ENCODE measurements at regions not wholly inside any gene's neighbourhood (a gene's known extent, or its start where the extent isn't known, plus 50 kb on each side); places are given as distances from the start of the nearest gene placed in this dataset.

DNA sequence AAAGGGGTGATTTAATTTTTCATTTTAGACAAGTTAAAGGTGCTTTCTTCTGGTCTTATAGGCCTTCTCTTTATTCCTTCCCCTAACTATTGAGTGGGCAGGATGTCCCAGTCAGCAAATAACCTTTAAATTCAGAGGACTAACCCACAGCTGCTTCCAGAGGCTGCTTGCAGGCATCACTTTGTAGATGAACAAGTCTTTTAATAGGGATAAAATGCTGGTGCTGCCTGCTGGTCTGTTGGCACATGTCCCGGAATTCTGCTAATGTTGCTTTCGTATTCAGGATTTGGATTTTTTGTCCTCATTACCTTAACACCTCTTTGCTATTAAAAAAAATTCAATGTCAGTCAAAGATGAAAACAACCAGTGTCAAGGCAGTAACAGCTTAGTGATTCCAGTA is 132.7 kb upstream of the KL start:
- TF ChIP-seq CTCF (IDR thresholded peaks at IDR 0.05; ENCODE audit: insufficient read depth, missing control alignments): no peak
- FAIRE-seq (no peak), DNase-seq (ENCODE audit: insufficient read length, low spot score) (no peak)

GRCh38 chr13:32887617-32888016 is 128.6 kb upstream of the KL start:
- no peak for FAIRE-seq
- DNase-seq (ENCODE audit: insufficient read length, low spot score): no peak
- TF ChIP-seq CTCF (IDR thresholded peaks at IDR 0.05; ENCODE audit: insufficient read depth, missing control alignments): no peak

DNA sequence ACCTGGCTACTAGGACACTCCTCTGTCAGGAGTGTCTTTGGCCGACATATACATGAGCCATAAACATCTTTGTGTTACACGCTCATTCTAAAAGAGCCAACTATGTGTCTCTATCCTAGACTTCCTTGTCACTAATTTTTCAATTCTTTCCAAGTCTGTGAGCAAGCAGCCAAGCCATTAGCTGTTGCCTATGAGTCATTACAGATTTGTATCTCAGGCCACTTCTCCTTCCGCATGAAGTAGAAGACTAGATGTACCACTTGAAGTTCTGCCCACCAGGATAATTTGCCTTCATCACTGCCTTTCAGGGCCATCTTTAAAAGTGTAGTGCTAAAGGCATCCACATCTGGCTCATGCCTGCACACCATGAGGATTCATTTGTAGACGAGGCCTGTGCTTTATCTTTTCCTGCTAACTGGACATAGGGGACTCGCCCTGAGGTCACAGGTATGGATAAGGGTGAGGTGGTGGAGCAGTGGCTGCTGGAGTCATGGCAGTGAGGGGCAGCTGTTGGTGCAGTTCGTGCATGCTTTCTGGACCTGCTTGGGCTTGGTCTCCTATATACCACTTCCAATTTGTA is 126.1 kb upstream of the KL start:
- DNase-seq (ENCODE audit: insufficient read length, low spot score): no peak
- FAIRE-seq: no peak
- TF ChIP-seq CTCF (IDR thresholded peaks at IDR 0.05; ENCODE audit: insufficient read depth, missing control alignments): no peak

GRCh38 chr13:32893176-32893575 is 123.0 kb upstream of the KL start:
- DNase-seq (ENCODE audit: insufficient read length, low spot score): no peak
- no peak for TF ChIP-seq CTCF (IDR thresholded peaks at IDR 0.05; ENCODE audit: insufficient read depth, missing control alignments)
- no peak for FAIRE-seq

- no peak for FAIRE-seq
- TF ChIP-seq CTCF (IDR thresholded peaks at IDR 0.05; ENCODE audit: insufficient read depth, missing control alignments): no peak
These were observed 121.6 kb upstream of the KL start for GRCh38 chr13:32894589-32895001.

GRCh38 chr13:32895296-32895695 is 120.9 kb upstream of the KL start:
- FAIRE-seq: no peak
- no peak for TF ChIP-seq CTCF (IDR thresholded peaks at IDR 0.05; ENCODE audit: insufficient read depth, missing control alignments)
- no peak for DNase-seq (ENCODE audit: insufficient read length, low spot score)

More at GRCh38 chr13:32894589-32895001, 121.6 kb upstream of the KL start:
- no peak for DNase-seq (ENCODE audit: insufficient read length, low spot score)

GRCh38 chr13:32897296-32897695 is 118.9 kb upstream of the KL start:
- DNase-seq (ENCODE audit: insufficient read length, low spot score): no peak
- TF ChIP-seq CTCF (IDR thresholded peaks at IDR 0.05; ENCODE audit: insufficient read depth, missing control alignments): no peak
- no peak for FAIRE-seq

Data from D721Med (cell line).